GM12891 (cell line): ENCODE measurements at regions not wholly inside any gene's neighbourhood (a gene's known extent, or its start where the extent isn't known, plus 50 kb on each side); places are given as distances from the start of the nearest gene placed in this dataset.

Experiments used
- DNase-seq: peaks from one replicate; pipeline ENCODE4 v3.0.0; 2011; ENCODE audit warnings: low spot score; ENCODE audit not compliant: insufficient read length
- FAIRE-seq: peaks from 2 replicates; lab custom pipeline; 2011; peaks lifted over from hg19 to GRCh38; lab: Jason Lieb, UNC
- PAX5 ChIP-seq: IDR thresholded peaks from 2 replicates; pipeline ENCODE4 v1.6.1; 2011; ENCODE audit warnings: low read length, moderate library complexity, mild to moderate bottlenecking; ENCODE audit not compliant: insufficient read depth, severe bottlenecking
- POLR2A ChIP-seq: IDR thresholded peaks from 2 replicates; pipeline ENCODE4 v1.6.1; 2011; ENCODE audit warnings: low read depth, low read length, control low read depth
- POLR2AphosphoS5 ChIP-seq: IDR thresholded peaks from 2 replicates; pipeline ENCODE4 v1.6.1; 2011; ENCODE audit warnings: low read depth, low read length, control low read depth
- POU2F2 ChIP-seq: IDR thresholded peaks from 2 replicates; pipeline ENCODE4 v1.6.1; 2011; ENCODE audit warnings: low read depth, mild to moderate bottlenecking, control low read depth, low read length, moderate library complexity
- SPI1 ChIP-seq: IDR thresholded peaks from 2 replicates; pipeline ENCODE4 v1.6.1; 2011; ENCODE audit warnings: low read depth, low read length, control low read depth
- TAF1 ChIP-seq: IDR thresholded peaks from 2 replicates; pipeline ENCODE4 v1.6.1; 2011; ENCODE audit warnings: low read depth, low read length, control low read depth

- no peak for DNase-seq
- TF ChIP-seq POLR2A, result no peak
- TF ChIP-seq POLR2AphosphoS5, result no peak
- TF ChIP-seq SPI1, result no peak
- TF ChIP-seq PAX5, result no peak
- no peak for TF ChIP-seq POU2F2
- no peak for TF ChIP-seq TAF1
- no peak for FAIRE-seq
These were observed 308.1 kb downstream of the AACS start for GRCh38 chr12:125373375-125373774.

DNA sequence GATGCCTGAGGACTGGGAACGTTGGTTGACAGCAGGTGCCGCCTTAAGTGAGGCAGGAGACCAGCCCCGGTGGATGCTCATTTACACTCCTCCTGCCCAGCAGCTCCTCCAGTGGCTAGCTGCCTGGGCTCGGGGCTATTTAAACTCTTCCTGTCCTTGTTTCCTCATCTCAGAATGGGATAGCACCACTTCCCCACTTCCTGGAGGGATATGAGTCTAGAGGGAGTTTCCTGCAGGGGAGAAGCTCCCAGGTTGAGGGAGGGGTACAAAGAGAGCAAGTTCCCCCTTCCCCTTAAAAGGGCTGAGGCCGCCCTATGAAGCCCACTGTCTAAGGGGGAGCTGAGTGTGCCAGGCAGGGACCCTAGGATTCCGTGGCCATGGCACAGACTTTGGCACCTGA lies 311.2 kb downstream of the AACS start:
- DNase-seq, result no peak
- FAIRE-seq, result no peak
- TF ChIP-seq PAX5 (no peak), SPI1 (no peak), POU2F2 (no peak), POLR2AphosphoS5 (no peak), TAF1 (no peak), POLR2A (no peak)

DNA sequence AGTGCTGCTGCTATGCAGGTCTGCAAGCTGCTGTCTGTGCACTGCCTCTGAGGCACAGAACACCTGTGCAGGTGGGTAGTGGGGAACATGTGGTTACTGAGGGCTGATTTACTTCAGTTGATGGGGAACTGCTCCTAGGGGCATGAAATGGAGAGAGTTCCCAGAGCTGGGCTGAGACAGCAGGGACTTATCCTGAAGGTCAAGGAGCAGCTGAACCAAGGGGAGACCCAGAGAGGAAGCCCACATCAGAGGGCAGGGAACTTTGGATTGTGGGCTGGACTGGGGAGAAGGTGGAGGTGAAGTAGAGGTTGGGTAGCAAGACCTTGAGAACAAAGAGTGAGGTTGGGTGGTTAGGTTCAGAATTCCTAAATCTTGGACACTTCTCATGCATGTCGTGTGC lies 311.9 kb downstream of the AACS start:
- no peak for TF ChIP-seq PAX5
- no peak for TF ChIP-seq SPI1
- TF ChIP-seq TAF1, result no peak
- TF ChIP-seq POLR2A, result no peak
- no peak for TF ChIP-seq POU2F2
- TF ChIP-seq POLR2AphosphoS5, result no peak
- DNase-seq (no peak), FAIRE-seq (no peak)

DNA sequence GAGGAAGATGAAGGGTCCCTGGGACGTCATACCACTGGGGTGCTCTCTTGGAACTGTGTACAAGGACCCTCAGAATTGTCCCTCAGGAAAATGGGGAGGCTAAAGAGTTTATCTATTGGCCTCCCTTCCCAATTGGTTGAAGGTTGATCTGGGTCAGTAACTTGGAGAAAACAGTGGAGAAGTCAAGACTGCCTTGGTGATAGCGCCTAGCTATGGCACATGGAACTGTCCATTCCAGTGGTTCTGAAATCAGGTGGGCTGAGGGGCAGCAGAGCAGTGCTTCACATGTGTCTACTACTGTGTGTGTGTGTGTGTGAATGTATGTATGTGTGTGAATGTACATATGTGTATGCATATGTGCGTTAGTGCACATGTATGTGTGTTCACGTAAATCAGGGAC lies 316.1 kb downstream of the AACS start:
- TF ChIP-seq POU2F2, result no peak
- no peak for TF ChIP-seq POLR2AphosphoS5
- TF ChIP-seq POLR2A, result no peak
- TF ChIP-seq SPI1, result no peak
- TF ChIP-seq TAF1, result no peak
- TF ChIP-seq PAX5, result no peak
- FAIRE-seq (no peak), DNase-seq (no peak)

DNA sequence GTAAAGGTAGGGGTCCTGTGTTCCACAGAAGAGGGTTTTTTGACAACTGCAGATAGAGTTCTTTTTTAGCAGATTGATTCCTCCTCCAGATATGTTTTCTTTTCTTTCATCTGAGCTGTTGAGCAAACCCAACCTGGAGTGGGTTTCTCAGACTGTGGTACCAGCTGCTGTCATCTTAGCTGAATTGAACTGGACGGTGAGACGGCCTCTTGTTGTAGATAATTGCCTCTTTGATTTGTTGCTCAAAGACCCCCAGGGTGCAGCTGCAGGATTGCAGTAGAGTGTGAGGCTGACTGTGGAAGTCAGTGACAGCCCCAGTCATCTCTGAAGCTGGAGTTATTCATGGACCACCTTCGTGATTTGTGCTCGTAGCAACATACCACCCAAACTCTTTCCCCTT lies 317.7 kb downstream of the AACS start:
- FAIRE-seq, result no peak
- TF ChIP-seq TAF1, result no peak
- no peak for TF ChIP-seq PAX5
- TF ChIP-seq POU2F2, result no peak
- TF ChIP-seq POLR2A, result no peak
- TF ChIP-seq POLR2AphosphoS5, result no peak
- no peak for TF ChIP-seq SPI1
- no peak for DNase-seq

- DNase-seq, result no peak
- TF ChIP-seq SPI1 (no peak), POLR2AphosphoS5 (no peak), POU2F2 (no peak), PAX5 (no peak), POLR2A (no peak), TAF1 (no peak)
- no peak for FAIRE-seq
These were observed 321.4 kb downstream of the AACS start for GRCh38 chr12:125386652-125387051.

GRCh38 chr12:125387206-125387605 lies 322.0 kb downstream of the AACS start:
- TF ChIP-seq POU2F2 (no peak), POLR2A (no peak), PAX5 (no peak), TAF1 (no peak), SPI1 (no peak), POLR2AphosphoS5 (no peak)
- DNase-seq (no peak), FAIRE-seq (no peak)

DNA sequence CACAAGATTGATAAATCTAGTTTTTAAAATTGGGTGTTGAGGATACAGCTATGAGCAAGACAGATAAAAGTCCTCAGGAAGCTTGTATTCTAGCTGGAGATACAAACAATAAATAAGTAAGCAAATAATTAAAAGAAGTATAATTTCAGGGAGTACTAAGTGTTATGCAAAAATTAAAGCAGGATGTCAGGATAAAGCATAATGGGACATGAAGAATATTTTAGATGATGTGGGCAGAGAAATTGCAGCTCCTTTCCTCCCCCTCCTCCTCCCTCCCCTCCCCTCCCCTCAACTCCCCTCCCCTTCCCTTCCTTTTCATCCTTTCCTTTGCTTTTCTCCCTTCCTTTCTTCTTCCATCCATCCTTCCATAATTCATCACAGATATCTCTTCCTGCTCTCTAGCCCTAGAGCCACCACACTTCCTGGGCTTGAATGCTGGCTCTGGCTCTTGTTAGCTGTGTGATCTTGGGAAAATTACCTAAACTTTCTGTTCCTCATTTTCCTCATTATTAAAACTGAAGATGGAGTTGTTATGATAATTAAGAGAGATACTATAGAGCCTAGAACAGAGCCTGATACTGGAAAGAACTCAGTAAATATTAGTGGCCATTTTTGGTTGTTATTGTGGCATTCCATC lies 323.9 kb downstream of the AACS start:
- no peak for FAIRE-seq
- DNase-seq, result no peak
- TF ChIP-seq TAF1 (no peak), POU2F2 (no peak), PAX5 (no peak), POLR2A (no peak), POLR2AphosphoS5 (no peak), SPI1 (no peak)

GRCh38 chr12:125393569-125393968 lies 328.3 kb downstream of the AACS start:
- DNase-seq (no peak), FAIRE-seq (no peak)
- no peak for TF ChIP-seq POLR2A
- TF ChIP-seq SPI1, result no peak
- TF ChIP-seq PAX5, result no peak
- no peak for TF ChIP-seq POU2F2
- no peak for TF ChIP-seq POLR2AphosphoS5
- no peak for TF ChIP-seq TAF1
